HG03066 (cell line): ENCODE measurements at regions not wholly inside any gene's neighbourhood (a gene's known extent, or its start where the extent isn't known, plus 50 kb on each side); places are given as distances from the start of the nearest gene placed in this dataset.

ENCODE experiments used
- ATAC-seq: cut with Tn5 transposase; IDR thresholded peaks from one replicate; pipeline ENCODE4 v1.9.1; 2021; ENCODE audit warnings: low read depth; ENCODE audit not compliant: unreplicated experiment

DNA sequence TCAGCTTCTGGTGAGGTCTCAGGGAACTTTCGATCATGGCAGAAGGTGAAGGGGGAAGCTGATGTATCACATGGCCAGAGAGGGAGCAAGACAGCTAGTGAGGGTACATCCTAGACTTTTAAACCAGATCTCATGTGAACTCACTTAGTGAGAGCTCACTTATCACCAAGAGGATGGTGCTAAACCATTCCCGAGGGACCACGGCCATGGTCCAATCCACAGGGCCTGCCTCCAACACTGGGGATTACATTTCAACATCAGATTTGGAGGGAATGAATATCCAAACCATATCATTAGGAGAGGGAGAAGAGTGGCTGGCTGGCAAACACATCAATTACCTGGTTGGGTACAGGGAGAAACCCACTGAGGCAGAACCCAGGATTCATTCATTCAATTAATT, 75.7 kb upstream of the HAAO start:
- ATAC-seq = no peak

DNA sequence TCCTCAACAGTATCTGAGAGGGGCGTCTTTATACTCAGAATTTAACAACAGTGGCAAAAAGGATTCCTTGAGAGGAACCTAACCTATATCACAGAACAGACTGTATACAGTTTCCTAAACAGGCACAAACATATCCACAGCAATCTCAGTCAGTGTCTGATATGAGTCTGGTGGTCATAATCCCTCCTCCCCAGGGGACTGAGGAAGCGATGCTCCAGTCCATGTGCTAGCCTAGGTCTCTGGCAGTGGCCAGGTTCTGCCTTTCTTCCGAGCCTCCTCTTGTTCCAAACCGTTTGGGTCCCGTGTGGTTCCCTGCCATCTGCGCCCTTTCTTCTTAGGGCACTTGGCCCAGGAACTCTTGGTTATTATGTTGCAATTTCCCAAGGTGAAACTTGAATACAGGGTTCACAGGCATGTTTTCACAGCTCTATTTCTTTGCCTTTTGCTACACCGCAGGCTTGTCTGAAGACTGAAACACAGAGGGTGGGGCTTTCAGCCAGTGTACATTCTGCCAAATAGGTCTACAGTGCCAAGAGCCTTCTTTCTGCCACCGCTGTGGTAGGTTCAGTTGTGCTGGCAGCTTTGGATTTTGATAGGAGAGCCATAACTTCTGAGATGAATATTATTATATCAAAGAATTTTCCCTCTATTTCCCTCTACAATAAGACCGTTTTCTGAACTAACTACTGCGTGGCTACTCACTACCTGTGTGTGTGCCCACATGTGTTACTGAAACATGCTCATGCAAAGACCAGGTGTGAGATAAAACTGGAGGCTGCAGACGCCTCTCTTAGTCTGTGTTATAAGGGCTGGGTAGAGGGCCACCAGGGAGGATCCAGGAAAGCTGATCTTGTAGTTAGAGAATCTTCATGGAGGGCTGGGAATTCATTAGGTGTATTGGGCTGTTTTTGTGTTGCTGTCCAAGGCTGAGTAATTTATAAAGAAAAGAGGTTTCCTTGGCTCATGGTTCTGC, 75.0 kb upstream of the HAAO start:
- no peak for ATAC-seq

DNA sequence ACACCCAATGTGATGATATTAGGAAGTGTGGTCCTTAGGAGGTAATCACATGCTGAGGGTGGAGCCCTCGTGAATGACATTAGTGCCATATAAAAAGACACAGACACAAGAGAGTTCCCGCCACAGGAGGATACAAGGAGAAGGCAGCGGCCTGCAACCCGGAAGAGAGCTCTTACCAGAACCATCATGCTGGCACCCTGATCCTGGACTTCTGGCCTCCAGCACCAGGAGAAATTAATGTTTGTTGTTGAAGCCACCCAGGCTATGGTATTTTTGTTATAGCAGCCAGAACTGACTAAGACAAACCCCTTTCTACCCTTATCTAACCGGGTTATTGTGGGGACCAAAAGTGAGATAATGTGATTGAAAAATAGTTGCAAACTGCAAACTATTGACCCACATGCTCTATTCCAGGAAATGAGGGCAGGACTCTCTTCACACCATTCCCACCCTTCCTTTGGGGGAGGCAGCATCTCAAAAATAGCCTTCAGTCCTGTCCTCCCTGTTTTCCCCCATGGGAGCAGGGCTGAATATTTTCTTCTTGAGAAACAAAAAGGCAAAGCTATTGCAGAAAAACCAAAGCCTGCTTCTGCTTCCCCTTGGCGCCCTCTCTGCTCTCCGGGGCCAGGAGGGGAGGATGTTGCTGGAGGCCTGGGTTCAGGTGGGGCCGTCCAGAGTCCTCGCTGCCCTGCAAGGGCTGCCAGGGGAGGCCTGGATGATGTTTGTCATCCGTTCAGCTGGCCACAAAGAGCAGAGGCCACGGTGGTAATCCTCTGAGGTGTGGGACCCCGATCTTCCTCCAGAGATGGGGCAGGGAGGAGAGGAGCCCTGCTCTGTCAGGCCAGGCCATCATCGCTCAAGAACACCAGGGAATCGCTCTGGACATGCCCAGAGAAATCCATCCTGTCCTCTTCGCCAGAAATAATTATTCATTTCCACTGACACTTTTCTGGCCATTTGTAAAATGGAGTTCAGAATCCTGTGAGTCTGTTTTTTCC, 73.8 kb upstream of the HAAO start:
- ATAC-seq = no peak

DNA sequence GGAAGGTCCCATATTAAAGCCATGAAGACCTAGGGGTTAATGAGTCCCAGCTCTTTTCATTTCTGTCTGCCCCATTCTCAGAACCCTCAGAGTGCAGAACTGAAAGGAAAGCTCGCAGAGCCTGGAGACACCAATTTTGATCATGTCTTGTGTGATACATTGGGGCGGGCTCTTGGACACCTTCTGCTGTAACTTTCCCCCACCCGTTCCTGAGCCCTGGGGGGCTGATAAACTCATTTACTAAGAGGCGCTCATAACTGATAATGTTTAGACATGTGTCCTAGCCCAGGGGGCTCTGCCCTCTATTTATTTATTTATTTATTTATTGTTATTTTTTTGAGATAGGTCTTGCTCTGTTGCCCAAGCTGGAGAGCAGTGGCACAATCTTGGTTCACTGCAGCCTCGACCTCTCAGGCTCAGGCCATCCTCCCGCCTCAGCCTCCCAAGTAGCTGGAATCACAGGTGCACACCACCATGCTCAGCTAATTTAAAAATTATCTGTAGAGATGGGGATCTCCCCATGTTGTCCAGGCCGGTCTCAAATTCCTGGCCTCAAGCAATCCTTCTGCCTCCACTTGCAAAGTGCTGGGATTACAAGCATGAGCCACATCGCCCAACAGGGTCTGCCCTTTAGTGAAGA, 72.4 kb upstream of the HAAO start:
- no peak for ATAC-seq

DNA sequence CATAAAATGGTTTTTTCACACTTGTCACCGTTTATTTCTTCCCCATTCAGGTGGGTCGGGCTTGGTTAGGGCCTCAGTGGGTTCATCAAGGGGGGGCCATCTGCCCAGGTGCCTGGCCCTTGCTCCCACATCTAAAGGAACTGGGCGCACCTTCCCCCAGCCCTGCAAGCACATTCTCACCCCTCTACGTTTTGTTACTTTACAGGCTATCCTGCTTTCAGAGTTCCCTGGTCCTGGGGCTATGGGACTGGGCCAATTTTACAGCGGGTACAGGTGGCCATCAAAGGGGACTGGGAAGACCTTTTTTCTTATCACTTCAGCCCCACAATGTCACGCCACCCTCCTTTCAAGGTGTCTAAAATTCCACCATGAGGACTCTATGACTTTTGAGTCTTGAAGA, 71.8 kb upstream of the HAAO start:
- no peak for ATAC-seq

DNA sequence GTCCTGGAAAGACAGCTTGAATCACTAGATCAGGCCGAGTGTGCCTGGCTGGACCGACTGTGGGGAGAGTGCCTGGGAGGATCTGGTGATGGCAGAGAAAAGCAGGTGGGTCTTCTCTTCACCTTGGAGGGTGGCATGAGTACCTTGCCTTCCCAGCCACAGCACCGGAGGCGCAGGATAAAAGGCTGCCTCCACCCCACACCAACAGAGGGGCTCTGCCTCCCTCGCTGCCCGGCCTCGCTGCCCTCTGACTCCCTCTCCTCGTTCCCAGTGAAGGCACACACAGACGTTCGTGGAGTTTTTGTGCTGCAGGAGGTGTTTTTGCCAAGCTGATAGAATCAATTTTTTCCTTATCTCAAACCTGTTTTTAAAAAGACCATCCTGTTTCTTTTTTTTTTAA, 71.4 kb upstream of the HAAO start:
- no peak for ATAC-seq

DNA sequence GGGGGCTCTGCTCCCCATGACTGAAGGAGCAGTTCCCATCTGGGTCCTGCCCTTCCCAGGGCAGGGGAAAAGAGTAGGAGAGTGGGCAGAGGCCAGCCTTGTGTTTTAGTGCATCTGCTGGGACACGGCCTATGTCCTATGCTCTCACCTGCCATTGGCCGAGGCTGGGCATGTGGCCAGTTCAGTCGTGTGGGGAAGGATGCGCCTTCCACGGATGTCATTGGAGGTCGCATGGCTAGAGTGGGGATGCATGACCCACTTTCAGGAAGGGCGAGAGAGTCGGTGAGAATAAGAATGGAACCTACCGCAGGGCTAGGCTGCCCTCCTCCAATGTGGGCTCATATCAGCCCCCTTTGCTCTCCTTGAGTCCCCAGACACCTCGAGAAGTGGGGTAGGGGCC, 70.9 kb upstream of the HAAO start:
- ATAC-seq = no peak

DNA sequence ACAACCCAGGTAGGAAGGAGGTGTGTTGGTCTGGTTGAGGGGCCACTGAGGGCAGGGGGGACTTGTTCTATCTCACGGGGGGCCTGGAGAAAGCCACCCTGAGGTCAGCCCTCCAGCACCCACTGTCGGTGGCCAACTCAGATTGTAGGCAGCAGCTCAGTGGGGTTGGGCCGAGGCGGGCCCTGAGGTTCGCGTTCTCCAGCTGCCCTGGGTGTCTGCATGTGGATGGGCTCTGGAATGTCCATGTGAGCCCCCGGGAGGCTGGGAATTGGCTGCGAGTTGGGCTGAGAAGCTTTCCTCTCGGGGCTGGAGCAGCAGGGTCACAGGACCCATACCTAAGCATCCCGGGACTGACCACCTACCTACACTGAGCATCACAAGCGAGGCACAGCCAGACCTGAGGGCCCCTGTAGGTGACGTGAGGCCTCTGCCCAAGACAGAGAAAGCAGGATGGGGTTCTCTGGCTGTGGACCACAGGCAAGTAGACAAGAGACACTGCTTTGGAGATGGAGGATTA, 70.3 kb upstream of the HAAO start:
- no peak for ATAC-seq

DNA sequence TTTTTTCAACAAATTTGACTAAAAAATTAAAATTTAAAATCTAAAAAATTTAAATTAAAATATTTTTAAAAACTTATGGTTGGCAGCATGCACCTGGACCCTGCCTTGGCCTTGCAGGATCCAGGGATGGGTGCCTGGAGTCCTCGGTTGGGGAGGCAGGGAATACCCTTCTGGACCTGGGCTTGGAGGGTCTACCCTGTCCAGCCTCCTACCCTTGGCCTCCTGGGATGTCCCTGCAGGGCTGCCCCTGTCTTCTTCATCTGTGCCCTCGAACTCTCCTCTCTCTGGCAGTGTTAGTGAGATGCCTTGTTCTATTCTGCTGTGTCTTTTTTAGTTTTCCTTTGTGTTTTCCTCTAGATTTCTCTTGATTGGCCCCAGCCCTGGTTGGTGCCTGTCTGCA, 68.9 kb upstream of the HAAO start:
- ATAC-seq = no peak

DNA sequence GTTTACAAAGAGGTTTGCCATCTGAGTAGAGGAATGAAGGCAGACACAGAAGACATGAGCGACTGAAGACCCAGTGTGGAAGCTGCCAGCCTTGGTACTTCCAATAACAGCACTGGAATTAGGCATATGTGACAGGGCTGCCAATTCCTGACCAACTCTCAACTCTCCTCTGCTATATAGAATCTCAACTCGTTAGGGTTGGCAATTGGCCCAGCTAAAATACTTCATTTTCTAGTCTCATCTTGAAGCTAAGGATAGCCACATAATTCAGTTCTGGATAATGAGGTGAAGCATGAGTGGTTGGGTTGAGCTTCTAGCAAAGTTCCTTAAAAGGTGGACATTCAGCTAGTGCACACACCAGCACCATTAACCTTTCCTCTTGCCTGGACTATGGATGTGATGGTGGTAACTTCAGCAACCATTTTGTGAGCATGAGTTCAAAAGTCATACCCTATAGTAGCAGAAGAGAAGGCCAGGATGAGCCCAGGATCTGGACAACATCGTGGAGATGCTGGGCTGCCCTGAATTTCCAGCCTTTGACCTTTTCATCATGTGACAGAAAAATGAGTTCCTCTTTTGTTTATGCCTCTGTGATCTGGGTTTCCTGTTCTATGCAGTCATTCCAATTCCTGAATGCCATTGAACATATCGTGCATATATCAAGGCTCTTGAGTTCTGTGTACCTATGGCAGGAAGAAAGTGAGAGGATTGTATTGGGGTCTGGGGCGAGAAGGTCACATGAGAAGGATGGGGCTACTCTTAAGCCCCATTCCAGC, 68.1 kb upstream of the HAAO start:
- no peak for ATAC-seq

DNA sequence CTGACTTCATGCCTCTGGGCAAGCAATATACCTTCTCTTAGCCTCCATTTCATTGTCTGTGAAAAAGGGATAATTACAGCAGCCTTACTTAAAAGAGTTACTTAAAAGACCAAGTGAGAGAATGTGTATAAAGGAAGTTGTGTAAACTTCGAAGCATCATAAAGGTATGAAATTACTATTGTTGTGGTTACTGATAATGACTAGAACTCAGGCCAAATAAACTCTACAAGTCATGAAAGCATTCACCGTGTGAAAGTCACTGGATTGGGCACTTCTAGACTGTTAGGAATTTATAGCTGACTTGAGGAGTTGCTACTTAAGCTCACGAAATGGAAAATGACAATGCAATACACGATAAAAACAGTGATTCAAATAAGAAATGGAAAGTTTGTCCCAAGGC, 67.4 kb upstream of the HAAO start:
- no peak for ATAC-seq

DNA sequence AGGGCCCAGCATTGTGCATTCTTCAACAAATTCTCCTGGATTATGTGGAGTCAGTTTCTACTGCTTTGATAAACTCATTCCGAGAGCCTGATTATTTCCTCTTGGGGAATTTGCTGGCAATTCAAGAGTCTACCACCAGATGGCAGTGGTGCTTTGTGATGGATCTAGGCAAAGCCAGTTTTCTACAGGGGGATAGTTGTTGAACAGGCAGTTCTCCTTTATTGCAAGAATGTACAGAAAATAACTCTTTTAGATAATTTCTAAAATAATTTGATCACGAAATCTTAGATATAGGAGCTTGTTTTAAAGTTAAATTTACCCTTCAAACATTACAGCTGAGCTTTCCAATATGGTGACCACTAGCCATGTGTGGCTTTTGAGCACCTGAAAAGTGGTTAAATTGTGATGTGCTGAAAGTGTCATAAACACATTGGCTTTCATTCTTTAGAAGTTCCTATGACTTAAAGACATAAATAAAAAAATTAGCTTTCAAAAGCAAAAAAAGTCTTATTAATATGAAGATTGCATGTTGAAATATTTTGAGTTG, 66.7 kb upstream of the HAAO start:
- ATAC-seq = no peak

DNA sequence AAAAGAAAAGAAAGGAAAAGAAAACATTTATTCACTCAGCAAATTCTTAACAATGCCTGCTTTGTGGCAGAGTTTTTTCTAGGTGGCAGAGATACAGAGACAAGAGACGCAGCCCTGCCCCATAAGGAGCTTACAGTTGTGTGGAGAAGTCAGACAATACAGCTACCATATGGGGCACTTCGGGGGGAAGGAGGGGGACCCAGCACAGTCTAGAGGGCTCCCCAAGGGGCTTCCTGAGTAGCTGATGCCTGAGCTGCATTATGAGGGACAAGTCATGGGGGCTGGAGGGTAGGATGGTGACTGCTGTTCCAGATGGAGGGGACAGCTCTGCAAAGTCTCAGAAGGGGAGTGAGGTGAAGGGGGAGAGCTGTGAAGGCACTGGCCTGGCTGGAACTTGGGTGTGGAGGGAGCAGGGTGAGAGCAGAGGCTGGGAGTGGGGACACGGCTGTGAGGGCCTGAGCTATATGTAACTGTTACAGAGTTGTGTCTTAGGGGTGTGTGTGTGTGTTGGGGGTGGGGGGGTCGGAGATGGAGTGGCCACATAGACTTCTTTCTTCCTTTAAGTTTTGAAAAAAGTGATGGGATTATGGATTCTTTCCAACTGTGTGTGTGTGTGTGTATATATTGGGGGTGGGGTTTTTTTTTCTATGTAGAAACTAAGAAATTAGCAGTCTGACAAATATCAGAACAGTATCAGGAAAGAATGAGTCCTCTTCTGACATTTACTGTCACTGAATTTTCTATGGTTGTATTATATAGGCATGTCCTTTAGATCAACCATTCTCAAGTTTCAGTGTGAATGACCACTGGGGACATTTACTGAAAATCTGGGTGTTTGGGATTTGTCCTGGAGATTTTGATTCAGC, 66.0 kb upstream of the HAAO start:
- ATAC-seq = no peak

DNA sequence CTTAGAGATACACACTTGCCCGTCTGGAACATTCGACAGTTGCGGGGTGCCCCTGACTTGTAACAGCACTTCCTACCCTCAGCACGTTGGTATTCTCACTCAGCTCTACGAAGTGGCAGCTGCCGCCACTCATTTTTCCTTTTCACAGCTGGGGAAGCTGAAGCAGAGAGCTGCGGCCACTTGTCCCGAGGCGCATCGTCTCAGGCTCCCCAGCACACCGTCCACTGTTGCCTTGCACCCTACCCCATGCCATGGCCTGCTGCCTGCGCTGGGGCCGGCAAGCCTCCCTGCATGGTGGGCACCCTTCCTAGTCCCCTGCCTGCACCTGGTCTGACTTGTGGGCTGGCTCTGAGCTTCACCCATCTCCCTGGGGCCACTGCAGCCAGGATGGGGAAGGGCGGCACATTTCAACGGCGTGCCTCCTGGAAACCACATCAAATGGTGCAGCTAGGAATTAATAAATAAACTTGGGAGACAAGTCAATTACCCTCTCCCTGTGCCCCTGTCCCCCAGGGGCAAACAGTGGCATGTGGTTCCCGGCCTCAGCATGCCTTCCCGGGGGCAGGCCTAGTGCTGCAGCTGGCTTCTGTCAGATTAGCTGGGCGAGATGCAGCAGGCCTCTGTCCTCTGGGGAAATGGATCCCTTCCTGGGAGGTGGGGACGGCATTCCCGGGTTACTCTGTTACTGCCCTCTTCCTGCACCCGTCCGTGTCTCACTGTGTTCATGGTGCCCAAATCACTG, 64.7 kb upstream of the HAAO start:
- ATAC-seq = no peak

DNA sequence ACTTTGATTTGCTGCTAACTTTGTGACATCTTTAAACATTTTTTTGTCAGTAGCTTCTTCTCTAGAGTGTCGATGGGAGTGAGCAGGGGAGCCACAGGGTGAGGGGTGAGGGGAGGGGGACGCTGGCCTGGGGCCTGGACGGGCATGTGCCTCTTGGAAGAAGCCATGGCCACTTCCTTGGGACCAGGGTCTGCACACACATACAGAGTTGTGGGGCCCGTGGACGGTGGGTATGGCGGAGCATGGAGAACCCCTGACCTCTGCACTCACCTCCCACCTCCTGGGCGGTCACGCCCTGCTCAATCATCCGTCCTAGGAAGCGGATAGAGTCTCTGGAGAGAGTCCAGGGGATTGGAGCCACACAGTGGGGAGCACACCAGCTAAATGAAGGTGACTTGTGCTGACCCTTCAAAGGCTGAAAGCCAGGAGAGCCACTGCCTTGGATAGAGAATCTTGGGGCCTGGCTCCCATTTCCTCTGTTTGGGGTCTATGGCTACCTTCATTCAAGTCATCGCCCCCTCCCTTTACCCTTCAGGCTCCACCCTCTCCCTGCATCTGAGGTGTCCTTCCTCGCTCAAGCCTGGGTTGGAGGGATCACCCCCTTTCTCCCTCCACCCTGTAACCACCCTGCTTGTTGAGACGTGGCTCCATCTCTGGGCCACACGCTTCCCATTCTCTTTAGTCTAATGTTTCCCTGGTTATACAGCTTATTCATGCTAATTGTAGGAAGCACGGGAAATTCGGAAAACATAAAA, 63.9 kb upstream of the HAAO start:
- ATAC-seq = no peak

DNA sequence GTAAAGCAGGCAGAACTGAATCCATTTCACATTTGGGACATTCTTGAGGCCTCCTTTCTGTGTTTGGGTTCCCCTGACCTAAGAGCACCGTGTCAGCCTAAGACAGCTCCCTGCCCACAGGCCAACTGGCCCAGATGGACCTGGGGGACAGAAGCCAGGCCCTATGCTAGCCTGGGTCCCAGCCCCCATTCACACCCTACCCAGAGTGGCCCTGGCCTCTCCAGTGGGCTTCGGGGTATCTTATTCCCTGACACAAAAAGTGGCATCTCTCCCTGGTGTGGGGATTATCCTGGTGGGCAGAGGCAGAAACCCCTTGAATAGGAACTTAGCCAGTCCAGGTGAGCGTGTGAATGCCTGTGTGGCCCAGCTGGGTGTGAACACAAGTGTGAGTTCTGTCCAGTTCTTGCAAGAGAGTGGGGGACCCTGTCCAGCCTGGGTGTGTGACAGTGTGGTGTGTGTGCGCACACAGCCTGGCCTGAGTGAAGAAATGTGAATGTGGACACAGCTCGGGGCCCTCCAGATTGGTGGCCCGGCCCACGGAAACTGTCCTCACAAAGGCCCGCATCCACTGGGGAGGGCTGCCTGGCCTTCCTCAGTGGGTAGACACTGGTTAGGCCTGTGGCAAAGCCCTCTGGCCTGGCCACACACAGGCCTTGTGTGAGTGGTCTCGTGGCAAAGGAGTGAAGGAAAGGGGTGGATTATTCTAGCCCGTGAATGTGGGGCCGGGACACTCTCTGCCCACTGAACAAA, 63.0 kb upstream of the HAAO start:
- ATAC-seq = no peak
